ENCODE measurements at regions not wholly inside any gene's neighbourhood (a gene's known extent, or its start where the extent isn't known, plus 50 kb on each side); places are given as distances from the start of the nearest gene placed in this dataset.

DNA sequence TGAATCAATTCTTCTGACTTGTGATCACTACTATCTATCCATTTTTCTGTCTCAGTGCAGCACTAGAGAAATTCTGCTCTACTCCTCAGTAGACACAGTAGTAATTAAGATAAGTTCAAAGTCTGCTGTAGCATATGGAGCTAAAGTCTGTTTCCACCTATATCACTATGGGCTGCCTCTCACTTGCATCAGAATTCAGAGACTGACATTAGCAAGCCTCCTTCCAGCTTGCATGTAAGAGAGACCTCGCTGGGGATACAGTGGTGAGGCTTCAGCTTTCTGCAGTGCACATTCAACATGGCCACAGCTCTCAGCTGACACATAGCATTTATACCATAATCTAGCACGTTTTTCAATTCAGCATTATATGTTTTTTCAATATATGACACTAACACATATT is 217.0 kb downstream of the PLOD2 start:
- TF ChIP-seq POLR2A (IDR thresholded peaks at IDR 0.05; ENCODE audit: low read depth, low read length) = no peak
- TF ChIP-seq POLR2AphosphoS5 (IDR thresholded peaks at IDR 0.05; ENCODE audit: low read depth, low read length) = no peak
- TF ChIP-seq TAF1 (IDR thresholded peaks at IDR 0.05; ENCODE audit: borderline replicate concordance, low read depth, low read length) = no peak
